Mucosa of descending colon (tissue), 3 donors: ENCODE measurements at regions not wholly inside any gene's neighbourhood (a gene's known extent, or its start where the extent isn't known, plus 50 kb on each side); places are given as distances from the start of the nearest gene placed in this dataset.

ENCODE experiments used
- ATAC-seq: fragments of 200-7000 bp; cut with Tn5 transposase; one replicate; pipeline ENCODE4 v1.9.1; 2020; ENCODE audit warnings: mild to moderate bottlenecking, moderate library complexity
- DNase-seq, 3 donors: peaks; one replicate each; pipeline ENCODE4 v3.0.0-alpha.2; 2020
- H3K36me3 ChIP-seq: fragments of 200-600 bp; one replicate; pipeline ENCODE4 v1.8.0; 2021; ENCODE audit warnings: low read depth, mild to moderate bottlenecking
- H3K4me1 ChIP-seq: fragments of 200-600 bp; one replicate; pipeline ENCODE4 v1.8.0; 2021; ENCODE audit warnings: low read depth, mild to moderate bottlenecking
- H3K4me3 ChIP-seq: fragments of 200-600 bp; one replicate; pipeline ENCODE4 v1.8.0; 2021; ENCODE audit warnings: mild to moderate bottlenecking
- H3K9me3 ChIP-seq: fragments of 200-600 bp; one replicate; pipeline ENCODE4 v1.8.0; 2021; ENCODE audit warnings: mild to moderate bottlenecking
- CTCF ChIP-seq: fragments of 200-600 bp; IDR thresholded peaks from one replicate; pipeline ENCODE4 v1.8.0; 2022; ENCODE audit warnings: antibody characterized with exemption, mild to moderate bottlenecking
- intact Hi-C, 2 donors: fragments of 100-400 bp; cut with DNase I in 1 of 2; cut with micrococcal nuclease in 1 of 2; formaldehyde crosslinking; loops; one replicate each; pipeline versions ENCODE4 v1.11.0 to v1.11.1; 2022; cut with DNase I, micrococcal nuclease
- donor health status: DM: no; HTN: no; CAD: no; lungs with moderate emphysema.
- donor health status: DM: no; HTN: no; CAD: no.
- donor health status: DM: no; HTN: yes; CAD: no.

- ATAC-seq (no peak), DNase-seq (no peak)
- no peaks in the 10 kb centered on the region for H3K36me3 ChIP-seq
- H3K4me3 ChIP-seq = no peak overlapping the region
- H3K9me3 ChIP-seq = no peaks in the 10 kb centered on the region
- intact Hi-C loops = no loop called here
- no peaks in the 10 kb centered on the region for H3K4me1 ChIP-seq
- TF ChIP-seq CTCF = no peak
Observed at GRCh38 chr18:32598144-32598543, 127.5 kb upstream of the GAREM1 start.

GRCh38 chr18:32596501-32596900, 125.8 kb upstream of the GAREM1 start:
- H3K36me3 ChIP-seq = no peaks in the 10 kb centered on the region
- intact Hi-C loops = no loop called here
- no peak overlapping the region for H3K4me3 ChIP-seq
- no peak for DNase-seq
- no peak for TF ChIP-seq CTCF
- H3K9me3 ChIP-seq = no peaks in the 10 kb centered on the region
- H3K4me1 ChIP-seq = no peaks in the 10 kb centered on the region
- no peak for ATAC-seq

GRCh38 chr18:32595832-32596231, 125.2 kb upstream of the GAREM1 start:
- ATAC-seq = no peak
- no peak for TF ChIP-seq CTCF
- H3K36me3 ChIP-seq = no peaks in the 10 kb centered on the region
- intact Hi-C loops = no loop called here
- no peaks in the 10 kb centered on the region for H3K9me3 ChIP-seq
- no peak overlapping the region for H3K4me3 ChIP-seq
- no peaks in the 10 kb centered on the region for H3K4me1 ChIP-seq
- no peak for DNase-seq

DNA sequence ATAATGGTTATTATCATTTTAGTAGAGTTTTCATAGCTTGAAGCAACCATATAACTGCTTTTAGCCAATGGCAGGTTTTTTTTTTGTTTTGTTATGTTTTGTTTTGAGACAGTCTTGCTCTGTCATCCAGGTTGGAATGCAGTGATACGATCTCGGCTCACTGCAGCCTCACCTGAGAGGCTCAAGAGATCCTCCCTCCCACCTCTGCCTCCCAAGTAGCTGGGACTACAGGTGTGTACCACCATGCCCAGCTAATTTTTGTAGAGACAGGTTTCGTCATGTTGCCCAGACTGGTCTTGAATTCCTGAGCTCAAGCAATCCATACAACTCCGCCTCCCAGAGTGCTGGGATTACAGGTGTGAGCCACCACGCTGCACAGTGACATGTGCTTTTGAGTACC, 117.5 kb upstream of the GAREM1 start:
- no peak for ATAC-seq
- intact Hi-C loops = no loop called here
- H3K4me1 ChIP-seq = no peaks in the 10 kb centered on the region

GRCh38 chr18:32583431-32583830, 112.7 kb upstream of the GAREM1 start:
- intact Hi-C loops = no loop called here
- no peaks in the 10 kb centered on the region for H3K4me1 ChIP-seq
- no peaks in the 10 kb centered on the region for H3K9me3 ChIP-seq
- no peaks in the 10 kb centered on the region for H3K36me3 ChIP-seq
- no peak overlapping the region for H3K4me3 ChIP-seq
- DNase-seq (no peak), ATAC-seq (no peak)
- TF ChIP-seq CTCF = no peak

More for the DNA sequence above, 117.5 kb upstream of the GAREM1 start:
- no peak for DNase-seq
- Histone ChIP-seq H3K4me3 (no peak overlapping the region), H3K36me3 (no peaks in the 10 kb centered on the region), H3K9me3 (no peaks in the 10 kb centered on the region)
- TF ChIP-seq CTCF = no peak

GRCh38 chr18:32582455-32582854, 111.8 kb upstream of the GAREM1 start:
- DNase-seq = no peak
- H3K36me3 ChIP-seq = no peaks in the 10 kb centered on the region
- no peak for TF ChIP-seq CTCF
- intact Hi-C loops = no loop called here
- H3K9me3 ChIP-seq = no peaks in the 10 kb centered on the region
- no peak overlapping the region for H3K4me3 ChIP-seq
- H3K4me1 ChIP-seq = no peaks in the 10 kb centered on the region
- no peak for ATAC-seq
